Prostate gland (tissue), 2 donors: ENCODE measurements at regions not wholly inside any gene's neighbourhood (a gene's known extent, or its start where the extent isn't known, plus 50 kb on each side); places are given as distances from the start of the nearest gene placed in this dataset.

ENCODE experiments used
- DNase-seq: peaks from one replicate; pipeline ENCODE4 v3.0.0-alpha.2; 2019; ENCODE audit warnings: low spot score
- H3K27ac ChIP-seq, 2 donors: fragments of 200-600 bp; sonication (generic); 2 replicates each; pipeline ENCODE4 v1.5.1; 2017 to 2019
- H3K27me3 ChIP-seq: fragments of 200-600 bp; sonication (generic); replicated peaks from 2 replicates; pipeline ENCODE4 v1.5.1; 2019; ENCODE audit not compliant: insufficient read depth
- H3K36me3 ChIP-seq, 2 donors: fragments of 200-600 bp; sonication (generic); 1 replicate in 1 of 2; 2 replicates in 1 of 2; pipeline versions ENCODE4 v1.5.1 to v1.8.1; 2017 to 2019
- H3K4me1 ChIP-seq: fragments of 200-600 bp; sonication (generic); replicated peaks from 2 replicates; pipeline ENCODE4 v1.5.1; 2019
- H3K4me3 ChIP-seq, 2 donors: fragments of 200-600 bp; sonication (generic); 2 replicates each; pipeline ENCODE4 v1.5.1; 2017 to 2019
- H3K9me3 ChIP-seq: fragments of 200-600 bp; sonication (generic); 2 replicates; pipeline ENCODE4 v1.5.1; 2017
- CTCF ChIP-seq, 4 experiments: fragments of 200-600 bp in 2 of 4; fragments of 450-650 bp in 2 of 4; sonication (generic) in 2 of 4; IDR thresholded peaks; 1 replicate in 3 of 4; 2 replicates in 1 of 4; pipeline ENCODE4 v1.5.1; 2016 to 2019; ENCODE audit warnings: antibody characterized with exemption in 4 of 4, mild to moderate bottlenecking in 2 of 4, moderate library complexity in 2 of 4
- POLR2A ChIP-seq: fragments of 450-650 bp; IDR thresholded peaks from one replicate; pipeline ENCODE4 v1.6.1; 2016; ENCODE audit warnings: antibody characterized with exemption, mild to moderate bottlenecking
- POLR2AphosphoS5 ChIP-seq: sonication (generic); formaldehyde crosslinking; IDR thresholded peaks from one replicate; pipeline ENCODE4 v1.6.1; 2017; ENCODE audit warnings: antibody characterized with exemption
- WGBS: methylation state at CpG from one replicate; pipeline ENCODE4 v1.1.5; 2018; 5-methylcytosine and 5-hydroxymethylcytosine counted together
- intact Hi-C: fragments of 100-400 bp; cut with DNase I; formaldehyde crosslinking; loops from one replicate; pipeline ENCODE4 v1.14.2; 2022

DNA sequence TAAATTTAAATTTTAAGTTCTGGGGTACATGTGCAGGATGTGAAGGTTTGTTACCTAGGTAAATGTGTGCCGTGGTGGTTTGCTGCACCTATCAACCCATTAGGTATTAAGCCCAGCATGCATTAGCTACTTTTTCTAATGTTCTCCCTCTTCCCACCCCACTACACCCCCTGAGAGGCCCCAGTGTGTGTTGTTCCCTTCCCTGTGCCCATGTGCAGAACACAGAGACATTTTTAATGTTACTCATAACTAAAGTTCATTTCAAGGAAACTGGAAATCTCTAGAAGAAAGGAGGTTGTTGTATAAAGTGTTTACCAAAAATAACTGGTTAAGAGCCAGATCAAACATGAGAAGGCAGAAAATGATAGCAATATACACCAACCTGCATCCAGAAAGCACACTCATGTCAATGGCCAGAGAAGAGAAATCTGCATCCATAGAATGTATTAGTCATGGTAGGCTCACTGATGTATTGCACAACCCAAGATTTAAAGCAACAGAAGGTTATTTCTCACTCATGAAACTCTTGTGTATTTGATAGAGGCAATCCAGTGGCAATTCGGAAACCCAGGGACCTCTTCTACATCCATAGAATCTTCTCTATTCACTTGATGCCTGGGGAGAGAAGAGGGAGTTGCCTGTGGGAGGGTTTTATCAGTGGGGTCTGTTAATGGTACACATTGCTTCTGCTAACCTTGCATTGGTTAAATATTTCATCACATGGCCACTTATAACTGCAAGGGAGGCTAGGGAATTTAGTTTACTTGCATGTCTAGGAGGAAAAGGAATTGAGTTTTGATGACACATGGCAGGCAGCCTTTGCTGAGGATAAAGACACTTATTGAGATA is 321.9 kb upstream of the RASGRP1 start:
- 92% methylated on average over 2 of the region's 2 CpGs for WGBS
- Histone ChIP-seq H3K4me3 (no peak overlapping the region), H3K9me3 (no peaks in the 10 kb centered on the region), H3K27me3 (no peaks in the 10 kb centered on the region), H3K4me1 (peaks cover 6% of the 10 kb centered on the region), H3K27ac (no peak overlapping the region), H3K36me3 (no peaks in the 10 kb centered on the region)
- TF ChIP-seq POLR2A (no peak), CTCF (IDR thresholded peaks at IDR 0.05) (no peak), POLR2AphosphoS5 (no peak)
- no peak for DNase-seq
- intact Hi-C loops: no loop called here

DNA sequence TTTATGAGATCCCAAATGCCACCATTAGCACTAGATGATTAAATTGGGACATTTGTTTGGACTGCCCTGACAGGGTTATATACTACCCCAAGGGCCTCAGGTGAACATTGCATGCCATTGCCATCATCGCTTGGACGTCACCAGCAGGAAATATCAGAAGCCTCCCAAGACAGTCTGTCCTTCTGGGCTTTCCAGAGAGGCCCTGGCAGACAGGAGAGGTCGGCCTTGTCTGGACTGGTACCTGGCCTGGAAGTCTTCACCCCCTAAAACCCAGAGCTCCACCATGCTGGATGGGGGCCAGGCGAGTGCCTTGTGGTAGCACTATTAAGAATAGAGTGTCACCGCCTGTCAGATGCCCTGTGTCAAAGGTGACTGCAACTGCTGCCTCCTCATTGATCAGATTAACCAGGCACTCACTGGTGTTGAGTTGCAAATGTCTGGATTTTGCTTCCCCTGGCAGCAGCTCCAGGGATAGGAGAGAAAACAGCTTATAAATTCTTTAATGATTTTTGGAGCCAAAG is 324.1 kb upstream of the RASGRP1 start:
- no peak for TF ChIP-seq POLR2A
- peak; percentile 68 for TF ChIP-seq POLR2AphosphoS5
- H3K27ac ChIP-seq: peak overlapping the region; percentile 33 to 47
- H3K9me3 ChIP-seq: no peaks in the 10 kb centered on the region
- intact Hi-C loops: no loop called here
- DNase-seq: peak; percentile 73
- H3K36me3 ChIP-seq: no peaks in the 10 kb centered on the region
- no peaks in the 10 kb centered on the region for H3K27me3 ChIP-seq
- peaks cover 6% of the 10 kb centered on the region for H3K4me1 ChIP-seq
- 30% methylated on average over 5 of the region's 5 CpGs for WGBS
- H3K4me3 ChIP-seq: no peak overlapping the region

GRCh38 chr15:38890194-38890593 is 325.6 kb upstream of the RASGRP1 start:
- no peaks in the 10 kb centered on the region for H3K27me3 ChIP-seq
- DNase-seq: no peak
- H3K9me3 ChIP-seq: no peaks in the 10 kb centered on the region
- WGBS: over 99% methylated on average over 3 of the region's 3 CpGs
- peaks cover 9% of the 10 kb centered on the region for H3K4me1 ChIP-seq
- no peak for TF ChIP-seq POLR2AphosphoS5
- TF ChIP-seq POLR2A: no peak
- H3K4me3 ChIP-seq: no peak overlapping the region
- H3K27ac ChIP-seq: no peak overlapping the region
- intact Hi-C loops: no loop called here
- no peaks in the 10 kb centered on the region for H3K36me3 ChIP-seq

DNA sequence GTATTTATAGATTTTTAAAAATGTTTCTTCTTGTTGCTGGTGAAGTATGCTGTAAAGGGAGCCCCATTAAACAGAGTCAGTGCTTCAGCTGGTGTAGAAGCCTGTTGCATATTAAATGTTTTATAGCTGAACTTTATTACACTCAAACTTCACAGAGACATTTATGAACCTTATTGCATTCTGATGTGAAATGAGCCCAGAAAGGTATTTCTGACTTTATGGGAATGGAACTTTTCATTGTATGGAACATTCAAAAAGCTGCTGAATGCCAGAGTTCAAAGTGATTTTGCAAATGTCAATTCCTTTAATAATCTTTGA is 329.3 kb upstream of the RASGRP1 start:
- intact Hi-C loops: no loop called here
- H3K27ac ChIP-seq: peak overlapping the region in 1 of 2 donors; percentile 29
- DNase-seq: no peak

DNA sequence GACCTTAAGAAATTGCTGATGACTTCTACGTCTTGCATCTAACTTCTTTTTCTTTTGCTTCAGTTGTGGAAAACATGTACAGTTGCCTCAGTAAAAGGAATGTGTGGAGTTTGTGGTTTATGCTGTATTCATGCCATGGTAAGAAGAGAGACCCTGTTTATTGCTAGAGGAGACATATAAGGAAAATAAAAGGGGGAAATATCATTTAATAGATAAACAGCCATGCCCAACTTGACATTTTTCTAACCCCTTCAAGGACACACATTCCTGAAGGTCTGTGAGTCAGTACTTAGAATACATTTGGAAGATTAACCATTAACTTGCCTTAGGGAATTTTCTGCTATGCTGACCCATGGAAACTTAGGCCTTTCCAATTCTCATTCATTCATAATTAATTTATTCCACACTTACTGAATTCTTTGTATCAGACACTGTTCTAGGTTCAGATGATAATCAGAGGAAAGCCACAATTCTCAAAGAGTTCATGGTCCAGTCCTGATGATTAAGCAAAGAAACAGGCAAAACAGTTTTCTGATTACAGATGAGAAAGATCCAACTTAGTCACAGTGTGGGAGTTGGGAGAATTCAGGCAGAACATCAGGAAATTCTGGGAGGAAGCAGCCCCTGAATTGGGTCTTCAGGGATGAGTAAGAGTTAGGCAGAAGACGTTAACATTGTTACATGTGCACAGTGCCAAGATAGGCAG is 329.8 kb upstream of the RASGRP1 start:
- intact Hi-C loops: no loop called here
- Histone ChIP-seq H3K4me1 (peaks cover 3% of the 10 kb centered on the region), H3K27ac (no peak overlapping the region), H3K9me3 (no peaks in the 10 kb centered on the region), H3K27me3 (no peaks in the 10 kb centered on the region), H3K36me3 (no peaks in the 10 kb centered on the region), H3K4me3 (no peak overlapping the region)
- no peak for TF ChIP-seq POLR2A
- TF ChIP-seq POLR2AphosphoS5: no peak
- no peak for TF ChIP-seq CTCF (IDR thresholded peaks at IDR 0.05)
- no peak for DNase-seq
- WGBS: 18% methylated on average over 2 of the region's 2 CpGs

More for the DNA sequence above, 329.3 kb upstream of the RASGRP1 start:
- TF ChIP-seq POLR2A (no peak), POLR2AphosphoS5 (peak; percentile 44), CTCF (IDR thresholded peaks at IDR 0.05) (no peak)
- Histone ChIP-seq H3K27me3 (no peaks in the 10 kb centered on the region), H3K9me3 (no peaks in the 10 kb centered on the region), H3K4me1 (peaks cover 3% of the 10 kb centered on the region), H3K4me3 (no peak overlapping the region), H3K36me3 (no peaks in the 10 kb centered on the region)
